ENCODE measurements at regions not wholly inside any gene's neighbourhood (a gene's known extent, or its start where the extent isn't known, plus 50 kb on each side); places are given as distances from the start of the nearest gene placed in this dataset.

- H3K4me1 ChIP-seq (ENCODE audit: control insufficient read depth in 2 of 2, insufficient read depth in 2 of 2, low read length in 2 of 2), result no peaks in the 10 kb centered on the region
- no peak overlapping the region for H3K27ac ChIP-seq (ENCODE audit: low read depth in 2 of 2, low read length in 2 of 2)
- H3K27me3 ChIP-seq (ENCODE audit: control insufficient read depth in 2 of 2, insufficient read depth in 2 of 2, low read length in 2 of 2), result no peaks in the 10 kb centered on the region
- H3K9me3 ChIP-seq (ENCODE audit: control insufficient read depth in 2 of 2, low read length in 2 of 2), result no peaks in the 10 kb centered on the region
- no peaks in the 10 kb centered on the region for H3K36me3 ChIP-seq (ENCODE audit: control insufficient read depth in 2 of 2, insufficient read depth in 2 of 2, low read length in 2 of 2)
- no peak overlapping the region for H3K9ac ChIP-seq (ENCODE audit: low read depth in 1 of 2, low read length in 2 of 2)
- no peak overlapping the region for H3K4me3 ChIP-seq (ENCODE audit: low read length in 2 of 2)
Observed at GRCh38 chr11:95451261-95451660, 220.3 kb upstream of the SESN3 start.

- no peaks in the 10 kb centered on the region for H3K4me1 ChIP-seq (ENCODE audit: control insufficient read depth in 2 of 2, insufficient read depth in 2 of 2, low read length in 2 of 2)
- no peaks in the 10 kb centered on the region for H3K9me3 ChIP-seq (ENCODE audit: control insufficient read depth in 2 of 2, low read length in 2 of 2)
- no peak overlapping the region for H3K27ac ChIP-seq (ENCODE audit: low read depth in 2 of 2, low read length in 2 of 2)
- no peaks in the 10 kb centered on the region for H3K36me3 ChIP-seq (ENCODE audit: control insufficient read depth in 2 of 2, insufficient read depth in 2 of 2, low read length in 2 of 2)
- no peak overlapping the region for H3K4me3 ChIP-seq (ENCODE audit: low read length in 2 of 2)
- no peaks in the 10 kb centered on the region for H3K27me3 ChIP-seq (ENCODE audit: control insufficient read depth in 2 of 2, insufficient read depth in 2 of 2, low read length in 2 of 2)
- no peak overlapping the region for H3K9ac ChIP-seq (ENCODE audit: low read depth in 1 of 2, low read length in 2 of 2)
Observed at GRCh38 chr11:95450547-95451123, 219.6 kb upstream of the SESN3 start.

GRCh38 chr11:95445746-95446333 lies 214.8 kb upstream of the SESN3 start:
- Histone ChIP-seq H3K9ac (ENCODE audit: low read depth in 1 of 2, low read length in 2 of 2) (no peak overlapping the region), H3K9me3 (ENCODE audit: control insufficient read depth in 2 of 2, low read length in 2 of 2) (no peaks in the 10 kb centered on the region), H3K36me3 (ENCODE audit: control insufficient read depth in 2 of 2, insufficient read depth in 2 of 2, low read length in 2 of 2) (no peaks in the 10 kb centered on the region), H3K27me3 (ENCODE audit: control insufficient read depth in 2 of 2, insufficient read depth in 2 of 2, low read length in 2 of 2) (no peaks in the 10 kb centered on the region), H3K4me1 (ENCODE audit: control insufficient read depth in 2 of 2, insufficient read depth in 2 of 2, low read length in 2 of 2) (no peaks in the 10 kb centered on the region), H3K27ac (ENCODE audit: low read depth in 2 of 2, low read length in 2 of 2) (no peak overlapping the region), H3K4me3 (ENCODE audit: low read length in 2 of 2) (no peak overlapping the region)

- H3K4me1 ChIP-seq (ENCODE audit: control insufficient read depth in 2 of 2, insufficient read depth in 2 of 2, low read length in 2 of 2), result no peaks in the 10 kb centered on the region
- no peaks in the 10 kb centered on the region for H3K27me3 ChIP-seq (ENCODE audit: control insufficient read depth in 2 of 2, insufficient read depth in 2 of 2, low read length in 2 of 2)
- no peak overlapping the region for H3K27ac ChIP-seq (ENCODE audit: low read depth in 2 of 2, low read length in 2 of 2)
- no peaks in the 10 kb centered on the region for H3K36me3 ChIP-seq (ENCODE audit: control insufficient read depth in 2 of 2, insufficient read depth in 2 of 2, low read length in 2 of 2)
- no peaks in the 10 kb centered on the region for H3K9me3 ChIP-seq (ENCODE audit: control insufficient read depth in 2 of 2, low read length in 2 of 2)
- H3K4me3 ChIP-seq (ENCODE audit: low read length in 2 of 2), result no peak overlapping the region
- no peak overlapping the region for H3K9ac ChIP-seq (ENCODE audit: low read depth in 1 of 2, low read length in 2 of 2)
Observed at GRCh38 chr11:95444309-95445241, 213.6 kb upstream of the SESN3 start.

GRCh38 chr11:95443386-95443785 lies 212.4 kb upstream of the SESN3 start:
- H3K4me1 ChIP-seq (ENCODE audit: control insufficient read depth in 2 of 2, insufficient read depth in 2 of 2, low read length in 2 of 2), result no peaks in the 10 kb centered on the region
- H3K27ac ChIP-seq (ENCODE audit: low read depth in 2 of 2, low read length in 2 of 2), result no peak overlapping the region
- H3K27me3 ChIP-seq (ENCODE audit: control insufficient read depth in 2 of 2, insufficient read depth in 2 of 2, low read length in 2 of 2), result no peaks in the 10 kb centered on the region
- no peak overlapping the region for H3K9ac ChIP-seq (ENCODE audit: low read depth in 1 of 2, low read length in 2 of 2)
- no peaks in the 10 kb centered on the region for H3K36me3 ChIP-seq (ENCODE audit: control insufficient read depth in 2 of 2, insufficient read depth in 2 of 2, low read length in 2 of 2)
- no peak overlapping the region for H3K4me3 ChIP-seq (ENCODE audit: low read length in 2 of 2)
- H3K9me3 ChIP-seq (ENCODE audit: control insufficient read depth in 2 of 2, low read length in 2 of 2), result no peaks in the 10 kb centered on the region

- H3K27ac ChIP-seq (ENCODE audit: low read depth in 2 of 2, low read length in 2 of 2), result no peak overlapping the region
- H3K4me1 ChIP-seq (ENCODE audit: control insufficient read depth in 2 of 2, insufficient read depth in 2 of 2, low read length in 2 of 2), result no peaks in the 10 kb centered on the region
- H3K9me3 ChIP-seq (ENCODE audit: control insufficient read depth in 2 of 2, low read length in 2 of 2), result no peaks in the 10 kb centered on the region
- no peak overlapping the region for H3K9ac ChIP-seq (ENCODE audit: low read depth in 1 of 2, low read length in 2 of 2)
- no peaks in the 10 kb centered on the region for H3K27me3 ChIP-seq (ENCODE audit: control insufficient read depth in 2 of 2, insufficient read depth in 2 of 2, low read length in 2 of 2)
- H3K4me3 ChIP-seq (ENCODE audit: low read length in 2 of 2), result no peak overlapping the region
- H3K36me3 ChIP-seq (ENCODE audit: control insufficient read depth in 2 of 2, insufficient read depth in 2 of 2, low read length in 2 of 2), result no peaks in the 10 kb centered on the region
Observed at GRCh38 chr11:95442531-95443050, 211.6 kb upstream of the SESN3 start.

GRCh38 chr11:95435628-95436353 lies 204.8 kb upstream of the SESN3 start:
- Histone ChIP-seq H3K4me3 (ENCODE audit: low read length in 2 of 2) (no peak overlapping the region), H3K27me3 (ENCODE audit: control insufficient read depth in 2 of 2, insufficient read depth in 2 of 2, low read length in 2 of 2) (no peaks in the 10 kb centered on the region), H3K4me1 (ENCODE audit: control insufficient read depth in 2 of 2, insufficient read depth in 2 of 2, low read length in 2 of 2) (no peaks in the 10 kb centered on the region), H3K9me3 (ENCODE audit: control insufficient read depth in 2 of 2, low read length in 2 of 2) (no peaks in the 10 kb centered on the region), H3K36me3 (ENCODE audit: control insufficient read depth in 2 of 2, insufficient read depth in 2 of 2, low read length in 2 of 2) (no peaks in the 10 kb centered on the region), H3K9ac (ENCODE audit: low read depth in 1 of 2, low read length in 2 of 2) (no peak overlapping the region), H3K27ac (ENCODE audit: low read depth in 2 of 2, low read length in 2 of 2) (no peak overlapping the region)

- Histone ChIP-seq H3K4me1 (ENCODE audit: control insufficient read depth in 2 of 2, insufficient read depth in 2 of 2, low read length in 2 of 2) (no peaks in the 10 kb centered on the region), H3K36me3 (ENCODE audit: control insufficient read depth in 2 of 2, insufficient read depth in 2 of 2, low read length in 2 of 2) (no peaks in the 10 kb centered on the region), H3K27ac (ENCODE audit: low read depth in 2 of 2, low read length in 2 of 2) (no peak overlapping the region), H3K9me3 (ENCODE audit: control insufficient read depth in 2 of 2, low read length in 2 of 2) (no peaks in the 10 kb centered on the region), H3K9ac (ENCODE audit: low read depth in 1 of 2, low read length in 2 of 2) (no peak overlapping the region), H3K4me3 (ENCODE audit: low read length in 2 of 2) (no peak overlapping the region), H3K27me3 (ENCODE audit: control insufficient read depth in 2 of 2, insufficient read depth in 2 of 2, low read length in 2 of 2) (no peaks in the 10 kb centered on the region)
Observed at GRCh38 chr11:95435192-95435591, 204.2 kb upstream of the SESN3 start.

GRCh38 chr11:95434489-95435057 lies 203.6 kb upstream of the SESN3 start:
- Histone ChIP-seq H3K9me3 (ENCODE audit: control insufficient read depth in 2 of 2, low read length in 2 of 2) (no peaks in the 10 kb centered on the region), H3K27me3 (ENCODE audit: control insufficient read depth in 2 of 2, insufficient read depth in 2 of 2, low read length in 2 of 2) (no peaks in the 10 kb centered on the region), H3K4me1 (ENCODE audit: control insufficient read depth in 2 of 2, insufficient read depth in 2 of 2, low read length in 2 of 2) (no peaks in the 10 kb centered on the region), H3K36me3 (ENCODE audit: control insufficient read depth in 2 of 2, insufficient read depth in 2 of 2, low read length in 2 of 2) (no peaks in the 10 kb centered on the region), H3K4me3 (ENCODE audit: low read length in 2 of 2) (no peak overlapping the region), H3K27ac (ENCODE audit: low read depth in 2 of 2, low read length in 2 of 2) (no peak overlapping the region), H3K9ac (ENCODE audit: low read depth in 1 of 2, low read length in 2 of 2) (no peak overlapping the region)
